Left colon (tissue), 2 donors: ENCODE measurements at regions not wholly inside any gene's neighbourhood (a gene's known extent, or its start where the extent isn't known, plus 50 kb on each side); places are given as distances from the start of the nearest gene placed in this dataset.

Experiments used
- ATAC-seq: fragments of 200-7000 bp; cut with Tn5 transposase; one replicate; pipeline ENCODE4 v1.9.1; 2020; ENCODE audit warnings: mild to moderate bottlenecking, moderate library complexity
- DNase-seq, 2 donors: peaks; one replicate each; pipeline ENCODE4 v3.0.0-alpha.2; 2020
- intact Hi-C, 2 donors: fragments of 100-400 bp; cut with DNase I in 1 of 2; cut with micrococcal nuclease in 1 of 2; formaldehyde crosslinking; loops; one replicate each; pipeline versions ENCODE4 v1.11.2 to v1.14.0; 2022; cut with DNase I, micrococcal nuclease
- donor health status: DM: no; HTN: no; CAD: no.
- donor health status: DM: yes; HTN: yes; CAD: no.

GRCh38 chr2:5980450-5981190, 288.4 kb downstream of the SOX11 start:
- ATAC-seq (no peak), DNase-seq (no peak)
- intact Hi-C loops, result no loop called here

GRCh38 chr2:5982193-5982902, 290.2 kb downstream of the SOX11 start:
- DNase-seq (no peak), ATAC-seq (no peak)
- intact Hi-C loops, result no loop called here

- DNase-seq (no peak), ATAC-seq (no peak)
- intact Hi-C loops, result no loop called here
Measured at GRCh38 chr2:5982903-5983265, 290.7 kb downstream of the SOX11 start.

- ATAC-seq (no peak), DNase-seq (no peak)
- intact Hi-C loops, result no loop called here
Measured at GRCh38 chr2:5983511-5984272, 291.5 kb downstream of the SOX11 start.

- intact Hi-C loops, result no loop called here
- DNase-seq (no peak), ATAC-seq (no peak)
Measured at GRCh38 chr2:5984273-5984655, 292.1 kb downstream of the SOX11 start.

- ATAC-seq (no peak), DNase-seq (no peak)
- intact Hi-C loops, result no loop called here
Measured at GRCh38 chr2:5984946-5985345, 292.8 kb downstream of the SOX11 start.

- intact Hi-C loops, result no loop called here
- DNase-seq (no peak), ATAC-seq (no peak)
Measured at GRCh38 chr2:5985536-5986385, 293.6 kb downstream of the SOX11 start.

- intact Hi-C loops, result no loop called here
- ATAC-seq (no peak), DNase-seq (no peak)
Measured at GRCh38 chr2:5986801-5987787, 294.9 kb downstream of the SOX11 start.

- intact Hi-C loops, result no loop called here
- ATAC-seq, result no peak
- DNase-seq, result no peak
Measured at GRCh38 chr2:5988120-5988519, 295.9 kb downstream of the SOX11 start.

GRCh38 chr2:5990086-5990485, 297.9 kb downstream of the SOX11 start:
- ATAC-seq (no peak), DNase-seq (no peak)
- intact Hi-C loops, result no loop called here

GRCh38 chr2:5991305-5991968, 299.3 kb downstream of the SOX11 start:
- ATAC-seq (no peak), DNase-seq (no peak)
- intact Hi-C loops, result no loop called here

GRCh38 chr2:5995832-5996231, 303.6 kb downstream of the SOX11 start:
- DNase-seq (no peak), ATAC-seq (no peak)
- intact Hi-C loops, result no loop called here

GRCh38 chr2:6008186-6008585, 316.0 kb downstream of the SOX11 start:
- intact Hi-C loops, result no loop called here
- ATAC-seq, result no peak

GRCh38 chr2:6008726-6009125, 316.5 kb downstream of the SOX11 start:
- no peak for ATAC-seq
- no peak for DNase-seq
- intact Hi-C loops, result no loop called here

More at GRCh38 chr2:6008186-6008585, 316.0 kb downstream of the SOX11 start:
- DNase-seq, result no peak

GRCh38 chr2:6010163-6010562, 318.0 kb downstream of the SOX11 start:
- intact Hi-C loops, result no loop called here
- no peak for ATAC-seq
- no peak for DNase-seq

GRCh38 chr2:6011921-6012320, 319.7 kb downstream of the SOX11 start:
- no peak for ATAC-seq
- intact Hi-C loops, result no loop called here
- DNase-seq, result no peak

- DNase-seq (no peak), ATAC-seq (no peak)
- intact Hi-C loops, result no loop called here
Measured at GRCh38 chr2:6017736-6018286, 325.6 kb downstream of the SOX11 start.
